Epithelial cell of prostate (primary cell): ENCODE measurements at regions not wholly inside any gene's neighbourhood (a gene's known extent, or its start where the extent isn't known, plus 50 kb on each side); places are given as distances from the start of the nearest gene placed in this dataset.
"Not testable (repeated sequence)": the region's sequence is repeated elsewhere in the genome, so short reads cannot be mapped to it uniquely, and the experiment has no call there.

Source experiments
- DNase-seq: peaks from one replicate; pipeline ENCODE4 v3.0.0-alpha.2; 2011; ENCODE audit warnings: low read depth, low spot score
- H3K27ac ChIP-seq: fragments of 450-650 bp; 2 replicates; pipeline ENCODE4 v1.5.1; 2017; ENCODE audit warnings: mild to moderate bottlenecking

DNA sequence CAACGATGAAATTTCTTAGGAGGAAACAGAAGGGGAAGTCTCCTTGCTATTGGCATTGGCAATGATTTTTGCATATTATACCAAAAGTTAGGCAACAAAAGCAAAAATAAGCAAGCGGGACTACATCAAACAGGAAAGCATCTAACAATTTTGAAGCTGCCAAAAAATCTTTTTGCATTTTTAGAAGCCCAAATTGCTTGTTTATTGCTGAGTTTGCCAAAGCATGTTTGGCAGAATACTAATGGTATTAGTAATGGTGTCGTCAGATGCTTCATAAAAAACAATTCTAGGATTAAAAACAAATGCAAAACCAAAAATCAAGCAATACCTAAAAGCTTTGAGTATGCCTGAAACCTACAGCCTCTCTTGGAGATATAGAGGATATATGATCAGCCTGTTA lies 80.0 kb downstream of the GALR1 start:
- no peak overlapping the region for H3K27ac ChIP-seq
- DNase-seq = no peak

DNA sequence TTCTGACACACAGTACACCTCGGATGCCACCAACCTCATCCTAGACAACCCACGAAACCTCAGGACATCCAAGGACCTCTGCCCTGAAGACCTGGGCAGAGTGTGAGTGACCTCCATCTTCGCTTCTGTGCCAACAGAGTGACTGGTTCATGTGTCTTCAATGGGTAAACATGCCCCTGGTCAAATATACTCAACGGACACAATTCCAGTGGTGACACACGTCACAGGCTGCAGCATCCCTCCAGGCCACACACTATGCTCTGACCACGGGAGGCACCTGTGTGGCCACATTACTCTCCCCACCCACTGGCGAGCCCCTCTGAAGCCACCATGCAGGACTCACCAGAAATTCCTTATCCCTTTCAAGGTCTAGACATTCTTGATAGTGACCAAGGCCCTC lies 85.2 kb downstream of the GALR1 start:
- DNase-seq = no peak
- no peak overlapping the region for H3K27ac ChIP-seq

DNA sequence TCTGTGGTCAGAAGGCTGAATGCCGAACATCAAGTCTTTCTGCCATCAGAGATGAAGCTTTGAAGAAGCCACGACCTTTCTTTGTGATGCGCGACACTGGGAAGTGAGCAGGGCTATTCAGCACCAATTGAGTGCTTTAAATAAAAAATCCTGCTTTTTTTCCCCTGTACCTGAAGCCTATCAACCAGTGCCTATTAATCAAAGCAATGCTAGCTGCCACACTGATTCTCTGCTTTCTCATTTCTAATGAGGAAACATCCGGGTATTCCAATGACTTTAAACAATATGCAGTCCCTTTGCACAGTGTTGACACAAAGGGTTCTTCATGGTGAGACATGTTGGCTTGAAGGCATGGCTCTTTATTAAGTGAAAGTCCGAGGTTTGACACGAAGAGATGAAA lies 88.0 kb downstream of the GALR1 start:
- DNase-seq = no peak

DNA sequence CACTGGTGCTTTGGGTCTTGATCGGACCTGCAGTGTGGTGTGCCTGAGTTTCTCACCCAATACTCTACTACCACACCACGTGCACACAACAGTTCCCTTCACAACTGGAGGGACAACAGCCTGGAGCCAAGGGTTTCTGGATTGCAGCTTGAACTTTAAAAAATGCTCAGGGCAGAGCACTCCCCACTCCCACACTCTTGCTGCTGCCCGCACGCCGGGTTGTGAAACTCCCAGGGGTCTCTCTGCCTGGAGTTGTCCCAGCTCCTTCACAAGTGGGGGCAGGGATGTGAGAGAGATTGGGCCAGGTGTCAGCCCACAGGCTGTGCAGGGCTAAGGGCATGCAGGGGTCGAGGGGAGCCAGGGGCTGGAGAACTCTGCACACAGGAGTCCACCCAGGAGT lies 89.4 kb downstream of the GALR1 start:
- H3K27ac ChIP-seq = no peak overlapping the region
- no peak for DNase-seq

More for the DNA sequence above, 88.0 kb downstream of the GALR1 start:
- no peak overlapping the region for H3K27ac ChIP-seq

DNA sequence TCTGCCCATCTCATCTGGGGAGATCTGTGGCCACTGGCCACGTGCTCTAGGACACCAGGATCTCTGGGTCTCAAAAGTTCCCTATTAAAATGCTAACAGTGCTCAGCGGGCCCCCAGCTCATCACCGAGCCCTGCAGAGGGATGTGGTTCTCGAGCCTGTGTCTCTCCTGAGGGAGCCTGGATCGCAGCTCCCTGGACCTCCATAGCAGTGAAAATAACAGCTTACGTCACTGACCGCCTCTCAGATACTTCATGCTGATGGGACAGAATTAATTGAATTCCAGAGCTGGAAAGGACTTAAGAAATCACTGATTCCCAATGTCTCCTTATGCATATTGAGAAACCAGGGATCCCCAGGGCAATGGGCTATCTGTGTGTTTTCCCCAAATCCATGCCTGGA lies 90.0 kb downstream of the GALR1 start:
- no peak overlapping the region for H3K27ac ChIP-seq
- no peak for DNase-seq

DNA sequence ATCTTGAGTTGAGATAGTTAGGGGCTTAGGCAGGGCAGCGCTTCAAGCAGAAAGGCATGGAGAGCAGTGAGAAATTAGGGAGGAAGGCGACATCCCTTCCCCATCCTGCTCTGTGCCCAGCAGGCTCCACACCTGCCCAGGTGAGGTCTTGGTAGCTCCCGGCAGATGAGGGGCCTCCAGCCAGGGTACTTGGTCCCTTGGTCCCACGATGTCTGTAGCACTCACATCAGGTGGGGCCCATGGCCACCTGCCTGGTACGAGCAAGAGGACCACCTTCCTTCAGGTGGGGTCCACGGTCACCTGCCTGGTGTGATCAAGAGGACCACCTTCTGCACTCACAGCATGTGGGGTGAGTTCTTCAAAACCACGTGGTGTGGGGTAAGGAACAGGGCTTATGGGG lies 91.2 kb downstream of the GALR1 start:
- H3K27ac ChIP-seq = no peak overlapping the region
- DNase-seq = no peak

DNA sequence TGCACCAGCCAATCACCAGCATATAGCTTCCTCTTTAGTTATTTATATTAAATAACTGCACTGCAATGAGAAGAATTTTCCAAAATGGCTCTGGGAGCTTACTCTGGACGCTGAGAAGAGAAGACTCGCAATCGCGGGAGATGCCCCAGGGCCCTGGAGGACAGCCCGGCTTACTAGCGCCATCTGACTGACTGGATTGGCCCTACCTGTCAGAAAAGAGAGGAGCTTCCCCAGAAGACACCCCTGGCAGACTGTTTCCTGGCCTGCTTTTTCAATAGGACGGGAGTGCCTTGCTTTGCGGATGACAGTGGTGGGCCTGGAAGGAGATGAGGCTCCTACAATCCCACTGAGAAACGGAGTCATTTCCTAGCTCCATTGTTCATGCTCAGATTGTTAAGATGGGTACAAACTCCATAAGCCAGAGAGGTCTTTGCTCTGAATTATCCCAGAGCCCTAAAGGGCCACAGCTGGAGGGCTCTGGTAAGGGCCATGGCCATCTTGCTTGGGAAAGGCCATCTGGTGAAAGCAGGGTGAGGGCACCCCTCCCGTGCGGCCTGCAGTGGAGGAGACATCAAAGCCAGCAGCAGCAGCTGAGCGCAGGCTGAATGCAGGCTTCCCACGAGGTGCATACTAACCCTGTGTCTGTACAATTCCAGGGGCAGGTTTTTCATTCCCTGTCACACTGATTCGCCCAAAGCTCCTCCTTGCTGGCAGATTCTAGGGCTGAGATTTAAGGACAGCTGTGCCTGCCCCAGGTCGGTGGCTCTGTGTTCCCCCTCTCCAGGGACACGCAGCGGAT lies 92.1 kb downstream of the GALR1 start:
- DNase-seq = no peak
- no peak overlapping the region for H3K27ac ChIP-seq

DNA sequence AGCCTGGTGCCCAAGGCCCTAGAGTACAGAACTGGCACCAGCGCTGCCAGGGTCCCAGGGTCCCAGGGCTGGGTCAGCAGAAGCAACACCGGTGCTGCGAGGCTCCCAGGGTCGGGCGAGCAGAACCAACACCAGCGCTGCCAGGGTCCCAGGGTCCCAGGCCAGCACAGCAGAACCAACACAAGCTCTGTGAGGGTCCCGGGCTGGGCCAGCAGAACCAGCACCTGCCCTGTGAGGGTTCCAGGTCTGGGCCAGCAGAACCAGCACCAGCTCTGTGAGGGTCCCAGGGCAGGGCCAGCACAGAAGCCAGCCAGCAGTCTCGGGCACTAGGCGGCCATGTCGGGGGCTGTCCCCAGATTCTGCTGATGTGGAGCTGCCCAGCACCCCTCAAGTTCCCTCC lies 93.1 kb downstream of the GALR1 start:
- no peak overlapping the region for H3K27ac ChIP-seq
- no peak for DNase-seq

DNA sequence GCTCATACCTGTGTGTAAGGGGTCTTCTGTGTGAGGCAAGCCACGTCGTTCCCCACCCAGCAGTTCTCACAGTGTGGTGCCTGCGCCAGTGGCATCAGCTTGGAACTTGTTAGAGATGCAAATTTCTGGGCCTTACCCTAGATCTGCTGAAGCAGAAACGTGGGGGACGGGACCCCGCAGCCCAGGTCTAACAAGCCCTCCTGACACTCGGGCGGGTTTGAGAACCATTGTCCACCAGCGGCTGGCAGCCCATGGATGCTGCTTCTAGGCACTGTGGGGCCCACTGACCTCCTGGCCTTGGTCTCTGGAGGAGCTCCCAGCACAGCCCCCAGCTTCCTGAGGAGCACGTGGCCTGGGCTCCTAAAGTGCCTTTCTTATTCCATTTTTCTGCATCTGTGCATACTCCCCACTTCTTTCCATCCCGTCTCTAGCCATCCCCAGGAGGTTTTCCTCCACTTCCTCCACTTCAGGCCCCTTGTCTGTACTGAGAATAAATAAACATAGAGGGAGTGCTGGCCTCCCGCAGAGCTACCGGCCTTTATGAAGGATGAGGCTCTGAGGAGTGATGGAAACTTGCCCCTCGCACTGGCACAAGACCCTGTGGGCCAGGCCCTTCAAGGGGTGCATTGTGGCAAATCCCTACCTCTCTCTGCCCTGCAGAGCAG lies 94.3 kb downstream of the GALR1 start:
- no peak for DNase-seq
- no peak overlapping the region for H3K27ac ChIP-seq

DNA sequence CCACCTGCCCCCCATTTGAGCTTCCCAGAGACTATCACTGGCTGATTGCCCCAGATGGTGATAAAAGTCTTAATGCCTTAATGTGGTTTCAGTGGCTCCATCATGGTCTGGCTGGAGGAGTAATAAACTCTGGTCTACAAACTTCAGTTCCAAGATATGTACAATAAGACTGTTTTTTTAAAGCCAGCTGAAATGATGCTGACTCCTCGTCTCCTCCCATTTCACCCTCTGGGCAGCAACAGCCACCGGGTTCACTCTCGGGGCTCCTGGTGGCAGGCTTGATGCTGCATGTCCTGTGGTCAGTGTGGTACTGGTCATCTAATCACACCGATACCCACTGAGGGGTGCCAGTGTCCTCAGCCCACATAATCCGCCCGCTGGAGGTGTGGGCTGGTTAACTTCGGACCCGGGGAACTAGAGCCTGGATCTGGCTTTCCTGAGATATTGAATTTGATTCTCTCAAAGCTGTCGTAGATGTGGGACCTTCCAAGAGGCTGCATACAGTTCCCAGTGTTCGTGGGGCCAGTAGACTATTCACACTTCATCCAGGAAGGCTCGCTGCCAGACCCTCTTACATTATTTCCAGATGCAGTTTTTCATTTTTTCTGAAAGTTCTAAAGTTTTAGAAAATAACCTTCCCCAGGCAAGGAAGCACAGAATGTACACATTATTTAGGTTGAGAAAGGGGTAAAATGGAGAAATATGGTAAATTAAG lies 95.3 kb downstream of the GALR1 start:
- DNase-seq = no peak
- H3K27ac ChIP-seq = no peak overlapping the region

DNA sequence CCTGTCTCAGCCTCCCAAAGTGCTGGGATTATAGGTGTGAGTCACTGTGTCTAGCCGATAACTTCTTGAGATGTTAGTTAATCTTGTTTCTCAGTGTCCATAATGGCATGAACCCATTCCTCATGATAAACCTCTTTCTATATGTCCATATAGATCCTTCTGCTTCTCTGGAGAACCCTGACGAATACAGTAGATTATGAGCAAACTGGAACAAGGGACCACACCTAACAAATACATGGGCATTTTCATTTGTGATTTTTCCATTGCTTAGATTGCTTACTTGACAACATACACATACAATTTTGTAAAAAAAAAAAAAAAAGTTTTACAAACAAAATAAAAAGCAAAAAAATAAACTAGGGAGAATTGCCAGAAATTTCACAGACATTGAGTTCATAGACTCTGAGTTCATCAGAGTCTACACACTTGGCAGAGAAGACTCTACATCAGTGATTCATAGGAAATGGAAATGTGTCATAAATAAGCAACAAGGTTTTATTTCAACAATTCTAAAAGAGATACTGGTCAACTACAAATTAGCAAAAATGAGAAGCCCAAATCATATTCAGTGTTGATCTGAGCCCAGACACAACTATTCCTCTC lies 96.7 kb downstream of the GALR1 start:
- H3K27ac ChIP-seq = no peak overlapping the region
- DNase-seq = no peak

DNA sequence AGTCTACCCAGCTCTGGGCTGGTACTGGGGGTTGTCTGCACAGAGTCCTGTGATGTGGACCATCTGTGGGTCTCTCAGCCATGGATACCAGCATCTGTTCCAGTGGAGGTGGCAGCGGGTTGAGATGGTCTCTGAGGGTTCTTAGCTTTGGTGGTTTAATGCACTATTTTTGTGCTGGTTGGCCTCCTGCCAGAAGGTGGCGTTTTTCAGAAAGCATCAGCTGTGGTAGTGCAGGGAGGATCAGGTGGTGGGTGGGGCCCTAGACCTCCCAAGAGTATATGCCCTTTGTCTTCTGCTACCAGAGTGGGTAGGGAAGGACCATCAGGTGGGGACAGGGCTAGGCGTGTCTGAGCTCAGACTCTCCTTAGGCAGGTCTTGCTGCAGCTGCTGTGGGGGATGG lies 103.7 kb downstream of the GALR1 start:
- DNase-seq, H3K27ac ChIP-seq: not testable (repeated sequence)

DNA sequence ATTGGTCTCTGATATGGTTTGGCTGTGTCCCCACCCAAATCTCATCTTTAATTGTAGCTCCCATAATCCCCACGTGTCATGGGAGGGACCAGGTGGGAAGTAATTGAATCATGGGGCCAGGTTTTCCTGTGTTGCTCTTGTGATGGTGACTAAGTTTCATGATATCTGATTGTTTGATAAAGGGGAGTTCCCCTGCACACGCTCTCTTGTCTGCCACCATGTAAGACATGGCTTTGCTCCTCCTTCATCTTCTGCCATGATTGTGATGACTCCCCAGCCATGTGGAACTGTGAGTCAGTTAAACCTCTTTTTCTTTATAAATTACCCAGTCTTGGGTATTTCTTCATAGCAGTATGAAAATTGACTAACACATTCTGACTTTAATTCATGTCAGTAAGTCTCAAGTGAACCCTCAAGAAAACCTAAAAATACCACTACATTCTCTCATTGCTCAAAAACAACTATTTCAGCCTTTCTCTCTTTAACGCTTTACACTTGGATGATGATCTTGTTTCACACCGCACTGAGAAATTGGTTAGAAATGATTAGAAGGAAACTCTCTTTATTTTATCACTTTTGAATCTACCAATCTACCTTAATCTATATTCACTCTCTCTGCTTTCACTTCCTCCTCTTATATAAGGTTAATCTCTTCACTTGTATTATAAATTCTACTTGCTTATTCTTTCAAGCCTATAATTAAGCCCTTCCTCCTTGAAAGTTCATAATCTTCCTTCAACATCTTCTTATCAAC lies 110.1 kb downstream of the GALR1 start:
- no peak overlapping the region for H3K27ac ChIP-seq
- no peak for DNase-seq

DNA sequence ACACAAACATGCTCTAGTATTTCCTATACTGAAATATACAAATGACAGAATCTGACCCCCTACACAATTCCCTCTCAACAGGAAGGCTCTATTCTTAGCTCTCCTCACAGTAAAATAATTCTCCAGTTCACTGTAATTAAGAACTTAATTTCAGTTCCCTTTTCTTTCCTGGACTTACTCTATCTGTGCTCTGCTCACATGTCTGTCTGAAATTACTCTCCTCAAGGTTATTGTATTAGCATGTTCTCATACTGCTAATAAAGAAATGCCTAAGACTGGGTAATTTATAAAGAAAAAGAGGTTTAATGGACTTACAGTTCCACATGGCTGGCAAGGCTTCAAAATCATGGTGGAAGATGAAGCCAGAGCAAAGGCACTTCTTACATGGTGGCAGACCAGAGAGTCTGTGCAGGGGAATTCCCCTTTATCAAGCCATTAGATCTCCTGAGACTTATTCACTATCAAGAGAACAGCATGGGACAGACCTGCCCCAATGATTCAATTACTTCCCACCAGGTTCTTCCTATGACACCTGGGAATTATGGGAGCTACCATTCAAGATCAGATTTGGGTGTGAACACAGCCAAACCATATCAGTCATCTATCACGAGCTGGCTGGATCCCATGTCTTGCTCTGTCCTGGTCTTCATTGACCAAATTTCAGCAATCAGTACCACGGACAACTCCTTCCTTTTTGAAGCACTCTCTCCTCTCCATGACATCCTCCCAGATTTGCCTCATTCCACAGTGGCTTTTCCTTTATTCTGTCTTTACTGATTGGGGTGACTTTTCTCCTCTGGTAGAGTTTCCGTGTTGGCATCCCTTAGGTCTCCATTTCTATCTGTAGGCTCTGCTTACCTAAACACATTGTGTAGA lies 110.9 kb downstream of the GALR1 start:
- no peak for DNase-seq

DNA sequence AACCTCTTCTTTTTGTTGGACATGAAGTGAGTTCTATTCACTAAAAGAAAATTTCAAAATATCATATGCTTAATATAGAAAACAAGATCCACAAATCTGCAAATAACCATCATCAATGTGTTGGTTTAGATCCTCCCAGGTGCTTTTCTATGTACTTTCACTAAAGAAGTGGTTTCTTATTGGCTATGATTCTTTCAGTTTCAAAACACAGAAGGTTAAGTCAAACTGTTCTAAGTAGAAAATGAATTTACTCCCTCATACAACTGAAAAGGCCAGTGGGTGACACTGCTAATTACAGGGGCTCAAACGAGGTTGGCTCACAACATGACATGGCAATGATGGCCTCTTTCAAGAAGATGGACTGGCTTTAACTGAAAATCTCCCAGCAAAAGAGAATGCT lies 111.7 kb downstream of the GALR1 start:
- no peak overlapping the region for H3K27ac ChIP-seq
- DNase-seq = no peak

More for the DNA sequence above, 110.9 kb downstream of the GALR1 start:
- H3K27ac ChIP-seq = no peak overlapping the region

DNA sequence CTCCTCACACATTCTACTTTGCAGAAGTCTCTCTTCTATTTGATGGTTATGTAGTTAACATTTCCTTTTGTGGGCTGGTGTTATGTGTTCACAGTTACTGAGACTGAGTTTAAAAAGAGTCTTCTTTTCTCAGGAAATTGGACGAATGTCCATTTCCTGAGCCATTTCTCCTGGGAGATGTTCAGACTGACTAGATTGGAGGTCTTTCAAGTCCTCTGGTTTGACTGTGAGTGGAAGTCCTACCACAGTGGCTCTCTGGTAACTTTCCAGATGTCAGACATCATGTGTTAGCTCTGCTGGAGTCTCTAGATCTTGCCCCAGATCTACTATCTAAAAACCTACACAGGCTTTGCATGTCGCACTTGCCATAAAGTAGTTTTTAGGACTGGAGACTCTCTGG lies 116.0 kb downstream of the GALR1 start:
- no peak for DNase-seq

DNA sequence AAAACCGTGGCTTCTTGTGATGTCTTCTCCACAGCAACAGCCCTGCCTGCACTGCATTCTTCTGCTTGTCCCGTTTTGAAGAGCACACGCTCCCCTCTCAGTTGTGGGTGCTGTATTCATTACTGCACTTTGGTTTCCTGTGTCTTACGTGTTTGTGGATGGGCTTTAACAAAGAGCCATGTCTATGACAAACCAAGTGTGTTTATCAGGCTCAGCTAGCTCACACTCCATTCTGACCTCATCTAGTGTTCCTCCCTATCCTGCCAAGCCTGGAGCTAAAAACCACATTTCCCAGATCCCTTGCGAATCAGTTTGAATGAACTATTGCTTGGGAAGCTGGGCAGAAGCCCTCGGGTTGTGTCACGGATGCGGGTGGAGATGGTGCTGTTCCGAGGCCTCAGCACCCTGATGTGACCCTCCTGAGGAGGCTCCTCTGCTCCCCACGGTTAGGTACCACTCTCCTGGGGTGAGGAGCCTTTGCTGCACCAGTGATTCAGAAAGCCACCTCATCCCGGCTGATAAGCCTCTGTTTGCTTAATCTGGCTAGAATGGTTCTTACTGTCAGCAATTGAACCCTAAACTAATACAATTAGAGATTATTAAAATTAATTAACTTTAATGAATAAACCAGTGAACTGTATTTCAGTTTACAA lies 116.5 kb downstream of the GALR1 start:
- no peak overlapping the region for H3K27ac ChIP-seq
- no peak for DNase-seq

More for the DNA sequence above, 116.0 kb downstream of the GALR1 start:
- no peak overlapping the region for H3K27ac ChIP-seq

DNA sequence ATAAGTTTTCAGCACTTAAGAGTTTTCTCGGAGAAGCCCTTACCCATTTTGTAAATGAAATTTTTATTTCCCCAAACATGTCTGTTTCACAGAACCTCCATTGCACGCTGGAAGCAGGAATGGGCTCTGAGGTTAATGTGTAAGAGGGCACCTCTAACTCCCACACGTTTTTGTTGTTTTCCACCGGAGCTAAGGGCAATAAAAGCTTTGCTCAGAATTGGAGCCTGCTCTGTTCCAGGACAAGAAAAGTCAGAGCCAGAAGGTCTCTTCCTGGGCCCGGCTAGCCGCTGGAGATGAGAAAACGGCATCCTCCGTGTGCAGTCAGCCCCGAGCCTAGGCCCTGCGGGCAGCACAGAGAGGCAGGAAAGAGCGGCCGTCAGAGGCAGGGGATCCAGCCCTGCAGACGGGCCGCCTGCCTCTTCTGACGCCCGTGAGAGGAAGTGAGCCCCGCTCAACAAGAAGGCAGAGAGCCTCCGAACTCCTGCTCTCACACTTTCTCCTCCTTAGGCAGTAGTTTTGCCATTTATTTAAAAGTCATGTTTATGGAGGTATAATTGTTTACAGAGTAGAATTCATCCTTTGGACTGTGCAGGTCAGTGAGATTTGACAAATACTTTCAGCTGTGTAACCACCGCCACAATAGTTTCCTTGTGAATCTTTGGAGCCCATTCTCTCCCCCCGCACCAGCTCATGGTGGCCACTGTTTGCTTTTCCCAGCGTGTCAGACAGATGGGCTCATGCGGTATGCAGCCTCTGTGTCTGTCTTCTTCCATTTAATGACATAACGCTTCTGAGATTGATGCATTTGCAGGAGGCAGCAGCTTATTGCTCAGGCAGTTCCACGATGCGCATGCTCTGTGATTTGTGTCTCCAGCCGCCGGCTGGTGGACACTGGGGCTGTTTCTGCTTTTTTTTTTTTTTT lies 117.3 kb downstream of the GALR1 start:
- H3K27ac ChIP-seq = no peak overlapping the region
- peak; percentile 14 for DNase-seq
